ENCODE measurements at regions not wholly inside any gene's neighbourhood (a gene's known extent, or its start where the extent isn't known, plus 50 kb on each side); places are given as distances from the start of the nearest gene placed in this dataset.

- Histone ChIP-seq H3K27me3 (ENCODE audit: control insufficient read depth in 2 of 2, insufficient read depth in 2 of 2, low read length in 2 of 2) (no peaks in the 10 kb centered on the region), H2AFZ (ENCODE audit: low read depth, low read length) (no peak overlapping the region), H3K27ac (ENCODE audit: insufficient read depth, low read depth, low read length) (no peak overlapping the region), H4K20me1 (replicated peaks; ENCODE audit: control insufficient read depth, extremely low read depth, insufficient read depth, low read length) (no peaks in the 10 kb centered on the region), H3K4me2 (ENCODE audit: insufficient read depth, low read length) (no peak overlapping the region), H3K36me3 (ENCODE audit: control insufficient read depth in 2 of 2, extremely low read depth in 1 of 2, insufficient read depth in 2 of 2, low read length in 2 of 2) (no peaks in the 10 kb centered on the region), H3K9me3 (replicated peaks; ENCODE audit: control insufficient read depth, insufficient read depth, low read length) (no peaks in the 10 kb centered on the region), H3K9me1 (replicated peaks; ENCODE audit: control insufficient read depth, extremely low read depth, insufficient read depth, low read length) (no peaks in the 10 kb centered on the region), H3K79me2 (ENCODE audit: control insufficient read depth, insufficient read depth, low read length) (no peaks in the 10 kb centered on the region), H3K4me1 (ENCODE audit: control insufficient read depth, extremely low read depth, insufficient read depth, low read length) (no peaks in the 10 kb centered on the region), H3K9ac (replicated peaks; ENCODE audit: extremely low read depth, insufficient read depth, low read length) (no peak overlapping the region), H3K4me3 (replicated peaks in 1 of 3; ENCODE audit: insufficient read depth in 1 of 3, low read depth in 1 of 3, low read length in 3 of 3) (no peak overlapping the region)
- dilution Hi-C loops (cut with MboI; ENCODE audit: extremely low pct_ligation_motif_present, low sequenced_read_pairs) = no loop called here
- FAIRE-seq = no peak
- TF ChIP-seq GATA2 (IDR thresholded peaks at IDR 0.05; ENCODE audit: insufficient read depth, insufficient read length, low read depth, low read length) = no peak
- TF ChIP-seq FOS (IDR thresholded peaks at IDR 0.05; ENCODE audit: borderline replicate concordance, insufficient read depth, low read length) = no peak
- TF ChIP-seq JUN (IDR thresholded peaks at IDR 0.05; ENCODE audit: borderline replicate concordance, insufficient read depth, insufficient read length, low read depth) = no peak
- TF ChIP-seq POLR2AphosphoS5 (IDR thresholded peaks at IDR 0.05; ENCODE audit: insufficient read depth, low read depth, low read length) = no peak
- no peak for TF ChIP-seq POLR2A (IDR thresholded peaks at IDR 0.05; ENCODE audit: low read depth, low read length)
- no peak for TF ChIP-seq MAX (IDR thresholded peaks at IDR 0.05; ENCODE audit: insufficient read depth, insufficient read length)
- TF ChIP-seq CTCF (IDR thresholded peaks at IDR 0.05; ENCODE audit: extremely low read depth in 1 of 2, insufficient read depth in 1 of 2, low read depth in 1 of 2, low read length in 2 of 2) = no peak
- TF ChIP-seq MYC (IDR thresholded peaks at IDR 0.05; ENCODE audit: low read depth, low read length) = no peak
- no peak for TF ChIP-seq EZH2 (IDR thresholded peaks at IDR 0.05; ENCODE audit: borderline replicate concordance, low read depth, low read length, severe bottlenecking)
- POLR2A ChIA-PET = no interaction called here
- DNase-seq (ENCODE audit: low read depth, low spot score) = no peak
- intact Hi-C loops (cut with micrococcal nuclease) = no loop called here
- no TSS peak for BruUV-seq (replicated peaks)
- CTCF ChIA-PET = no interaction called here
Measured at GRCh38 chr6:102488729-102489128, 1095.2 kb downstream of the GRIK2 start.

Measured in endothelial cell of umbilical vein (primary cell).